CD4-positive, alpha-beta T cell treated with Interleukin-1 beta for 1 hour (primary cell): ENCODE measurements at regions not wholly inside any gene's neighbourhood (a gene's known extent, or its start where the extent isn't known, plus 50 kb on each side); places are given as distances from the start of the nearest gene placed in this dataset.
"Not testable (repeated sequence)": the region's sequence is repeated elsewhere in the genome, so short reads cannot be mapped to it uniquely, and the experiment has no call there.

Experiments used
- DNase-seq, 2 donors: peaks; one replicate each; pipeline ENCODE4 v3.0.0-alpha.2; 2020 to 2022

DNA sequence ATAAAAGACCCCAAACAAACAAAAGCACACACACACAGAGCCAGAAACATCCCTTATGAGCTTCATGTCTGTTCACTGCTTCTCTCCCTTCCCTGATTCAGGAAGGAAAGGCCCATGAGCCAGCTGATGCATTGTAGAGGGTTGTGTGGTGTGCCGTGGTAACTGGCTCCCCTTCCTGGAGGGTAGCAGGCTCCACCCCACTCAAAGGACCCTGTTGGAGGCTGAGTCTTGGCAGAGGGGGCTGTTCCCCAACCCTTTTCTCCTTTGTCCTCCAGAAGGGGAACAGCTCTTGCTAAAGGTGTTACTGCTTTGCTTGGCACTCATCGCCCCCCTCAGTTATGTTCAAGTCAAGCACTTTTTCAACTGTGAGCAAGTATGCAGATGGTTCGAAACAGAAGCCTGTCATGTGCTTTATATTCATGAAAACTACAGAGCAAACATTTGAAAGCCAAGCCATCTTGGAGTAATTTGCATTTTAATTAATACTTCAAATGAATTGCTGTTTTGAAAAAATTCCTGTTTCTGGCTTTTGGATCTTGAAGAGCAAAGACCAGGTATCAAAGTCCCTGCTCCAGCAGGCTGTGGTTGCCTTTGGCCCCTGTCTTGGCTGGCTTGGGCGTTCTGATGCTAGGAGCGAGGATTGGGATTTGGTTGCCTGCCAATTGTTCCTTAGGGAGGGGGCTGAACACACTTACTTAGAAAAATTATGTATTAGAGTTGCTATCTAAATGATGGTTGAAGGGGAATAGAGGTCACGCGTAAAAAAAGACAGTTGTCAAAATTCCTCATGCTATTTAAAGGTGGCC, 267.8 kb downstream of the TSN start:
- no peak for DNase-seq

- DNase-seq, result no peak
These were observed 272.2 kb downstream of the TSN start for GRCh38 chr2:122027510-122028217.

DNA sequence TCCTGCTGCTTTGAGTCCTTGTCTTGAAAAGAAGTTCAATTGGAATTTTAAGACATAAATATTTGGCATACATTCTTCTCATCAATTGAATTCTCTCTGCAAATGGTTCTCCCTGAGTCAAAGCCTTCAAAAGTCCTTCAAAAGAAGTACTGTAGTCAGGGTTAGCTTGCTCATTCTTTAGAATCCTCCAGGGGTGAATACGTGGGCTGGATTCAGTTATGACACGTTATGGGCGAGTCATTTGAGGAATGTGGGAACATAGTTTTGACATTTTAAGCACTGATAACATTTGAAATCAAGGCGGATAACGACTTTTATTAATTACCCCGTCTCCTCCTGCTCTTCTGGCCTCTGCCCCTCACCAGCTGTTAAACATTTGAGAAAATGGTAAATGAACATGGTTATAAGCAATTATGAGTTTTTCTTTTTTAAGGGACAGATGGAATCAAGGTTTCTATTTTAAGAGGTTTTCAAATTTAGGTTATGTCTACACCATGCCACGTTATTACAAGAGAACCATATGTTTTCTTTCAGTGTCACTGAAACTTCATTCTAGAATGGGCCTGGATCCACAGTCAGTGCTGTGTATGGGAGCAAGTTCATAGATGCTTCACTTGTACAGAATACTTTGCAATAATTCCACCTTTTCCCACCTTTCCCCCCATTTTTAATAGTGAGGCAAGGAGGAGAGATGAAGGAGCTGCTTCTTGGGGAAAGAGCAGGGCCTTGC, 273.1 kb downstream of the TSN start:
- no peak for DNase-seq

DNA sequence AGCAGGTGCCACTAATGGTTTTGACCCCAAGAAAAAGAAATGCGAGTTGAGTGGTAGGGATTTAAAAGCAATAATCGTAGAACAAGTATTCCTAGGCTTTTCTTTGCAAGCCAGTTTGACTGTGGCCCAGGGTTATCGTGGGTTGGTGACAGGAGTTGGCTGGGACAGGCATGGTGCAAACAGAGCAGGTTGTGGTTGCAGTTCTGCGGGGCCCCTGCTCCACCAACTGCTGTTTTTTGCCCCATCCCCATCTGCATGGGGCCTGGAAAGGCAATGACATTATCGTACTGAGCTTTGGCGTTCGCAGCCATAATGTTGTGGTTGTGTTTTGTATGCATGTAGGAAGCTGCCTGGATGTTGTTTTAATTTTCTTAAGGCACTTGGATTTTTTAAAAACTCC, 274.0 kb downstream of the TSN start:
- DNase-seq, result no peak

GRCh38 chr2:122029945-122030344, 274.5 kb downstream of the TSN start:
- DNase-seq, result no peak

- DNase-seq, result no peak
These were observed 276.3 kb downstream of the TSN start for GRCh38 chr2:122031544-122032263.

- DNase-seq, result no peak
These were observed 276.8 kb downstream of the TSN start for GRCh38 chr2:122032264-122032645.

DNA sequence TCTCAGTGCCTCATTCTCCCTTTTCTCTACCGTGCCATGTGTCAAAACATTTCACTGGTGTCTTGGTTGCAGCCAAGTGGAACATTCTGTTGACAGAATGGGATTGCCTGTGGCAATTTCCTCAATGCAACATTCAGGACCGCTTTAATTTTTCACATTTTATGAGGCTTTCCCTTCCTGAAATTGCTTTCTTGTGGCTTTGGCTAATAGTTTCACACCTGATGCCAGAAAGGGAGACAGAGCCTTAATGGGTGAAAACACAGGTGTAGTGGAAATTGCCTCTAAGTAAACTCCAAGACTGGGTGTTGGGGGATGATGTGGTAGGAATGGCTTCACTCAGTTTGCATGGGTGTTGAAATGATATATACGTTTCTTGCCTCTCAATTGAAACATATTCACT, 278.3 kb downstream of the TSN start:
- DNase-seq, result no peak

DNA sequence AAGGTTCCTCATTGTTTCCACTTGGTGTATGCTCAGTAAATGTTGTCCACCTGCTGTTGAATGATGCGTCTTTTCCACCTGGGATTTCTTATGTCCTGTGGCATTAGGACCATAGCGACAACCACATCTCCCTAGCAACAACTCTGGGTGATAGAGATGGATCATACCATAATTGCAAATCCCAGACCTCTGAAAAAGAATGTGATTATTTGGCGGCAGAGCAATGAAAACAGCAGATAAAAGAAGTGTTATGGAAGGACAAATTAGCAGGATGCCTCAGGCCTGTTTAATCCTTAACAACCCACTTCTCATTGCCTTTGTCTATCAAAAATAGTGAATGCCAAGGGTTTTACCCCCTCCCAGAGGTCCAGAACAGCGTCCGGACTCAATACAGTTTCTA, 278.9 kb downstream of the TSN start:
- no peak for DNase-seq

DNA sequence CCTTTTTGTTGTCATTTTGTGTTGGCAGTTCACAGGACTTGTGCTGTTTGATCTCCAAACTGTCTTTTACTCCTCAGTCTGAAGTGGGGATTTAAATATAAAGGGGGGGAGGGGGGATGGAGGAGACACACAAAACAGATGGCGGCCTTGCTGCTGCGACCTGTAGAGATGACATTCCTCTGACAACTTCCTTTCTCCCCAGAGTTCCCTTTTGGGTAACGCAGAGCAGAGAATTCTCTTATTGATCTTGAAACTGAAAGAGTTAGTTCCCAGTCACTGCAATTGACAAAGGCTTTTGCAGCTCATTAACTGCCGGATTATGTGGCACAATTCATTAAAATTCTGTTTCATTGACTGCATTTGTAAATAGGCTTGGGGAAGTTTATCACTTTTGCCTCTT, 279.3 kb downstream of the TSN start:
- no peak for DNase-seq

GRCh38 chr2:122038816-122039215, 283.4 kb downstream of the TSN start:
- not testable (repeated sequence) for DNase-seq

GRCh38 chr2:122041455-122041854, 286.0 kb downstream of the TSN start:
- DNase-seq, result no peak

DNA sequence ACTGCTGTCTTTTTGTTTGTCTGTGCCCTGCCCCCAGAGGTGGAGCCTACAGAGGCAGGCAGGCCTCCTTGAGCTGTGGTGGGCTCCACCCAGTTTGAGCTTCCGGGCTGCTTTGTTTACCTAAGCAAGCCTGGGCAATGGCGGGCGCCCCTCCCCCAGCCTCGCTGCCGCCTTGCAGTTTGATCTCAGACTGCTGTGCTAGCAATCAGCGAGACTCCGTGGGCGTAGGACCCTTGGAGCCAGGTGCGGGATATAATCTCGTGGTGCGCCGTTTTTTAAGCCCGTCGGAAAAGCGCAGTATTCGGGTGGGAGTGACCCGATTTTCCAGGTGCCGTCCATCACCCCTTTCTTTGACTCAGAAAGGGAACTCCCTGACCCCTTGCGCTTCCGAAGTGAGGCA, 296.2 kb downstream of the TSN start:
- not testable (repeated sequence) for DNase-seq

DNA sequence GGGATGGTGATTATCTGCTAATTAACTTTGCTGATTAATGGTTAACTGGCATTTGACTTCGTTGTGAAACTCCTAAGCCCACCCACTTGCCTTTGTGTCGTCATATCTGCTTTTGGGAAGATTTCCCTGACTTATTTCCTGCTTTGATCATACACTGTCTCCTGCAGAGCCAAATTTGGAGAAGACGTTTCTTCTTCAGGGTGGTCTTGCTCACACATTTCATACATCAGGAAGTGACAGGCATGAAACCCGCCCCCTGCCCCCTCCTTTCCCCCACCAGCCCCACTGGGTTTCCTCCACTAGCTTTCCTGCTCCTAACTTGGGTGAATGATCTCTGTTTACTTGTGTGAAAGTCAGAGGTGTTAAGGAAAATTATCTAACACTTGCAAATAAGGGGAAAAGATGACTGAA, 300.1 kb downstream of the TSN start:
- no peak for DNase-seq

DNA sequence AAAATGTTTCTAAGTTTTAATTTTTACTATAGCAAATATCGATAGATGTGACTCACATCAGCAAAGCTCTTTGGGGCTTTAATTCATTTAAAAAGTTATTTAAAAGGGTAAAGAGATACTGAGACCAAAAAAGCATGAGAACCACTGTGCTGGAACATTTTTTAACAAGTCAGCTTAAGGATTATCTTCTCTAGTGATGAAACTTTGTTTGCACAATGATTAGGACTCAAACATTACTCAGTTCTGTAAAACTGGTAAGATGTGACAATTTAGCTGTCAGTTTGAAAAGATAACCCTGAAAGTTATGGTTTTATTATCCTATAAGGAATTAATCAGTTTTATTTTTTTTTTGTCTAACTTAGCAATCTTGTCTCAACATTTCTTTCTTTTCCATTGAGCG, 301.4 kb downstream of the TSN start:
- no peak for DNase-seq

- no peak for DNase-seq
These were observed 305.8 kb downstream of the TSN start for GRCh38 chr2:122061206-122061605.

GRCh38 chr2:122061831-122062230, 306.4 kb downstream of the TSN start:
- DNase-seq, result no peak

- no peak for DNase-seq
These were observed 307.1 kb downstream of the TSN start for GRCh38 chr2:122062506-122062905.

GRCh38 chr2:122063716-122064115, 308.3 kb downstream of the TSN start:
- DNase-seq, result no peak

GRCh38 chr2:122070241-122070731, 314.8 kb downstream of the TSN start:
- no peak for DNase-seq

GRCh38 chr2:122072666-122073065, 317.2 kb downstream of the TSN start:
- DNase-seq, result no peak

- DNase-seq, result no peak
These were observed 318.8 kb downstream of the TSN start for GRCh38 chr2:122074201-122074600.

GRCh38 chr2:122075381-122075780, 319.9 kb downstream of the TSN start:
- no peak for DNase-seq
